Endothelial cell (in vitro differentiated cells): ENCODE measurements at regions not wholly inside any gene's neighbourhood (a gene's known extent, or its start where the extent isn't known, plus 50 kb on each side); places are given as distances from the start of the nearest gene placed in this dataset.

Experiments used
- DNase-seq: peaks from one replicate; pipeline ENCODE4 v3.0.0; 2021; ENCODE audit warnings: low spot score
- H3K27ac Mint-ChIP-seq: one replicate; pipeline ENCODE4 v1.8.0; 2021; ENCODE audit warnings: mixed read lengths, inconsistent platforms; ENCODE audit not compliant: unreplicated experiment
- H3K27me3 Mint-ChIP-seq: one replicate; pipeline ENCODE4 v1.8.0; 2021; ENCODE audit warnings: mild to moderate bottlenecking, moderate library complexity, mixed read lengths, inconsistent platforms; ENCODE audit not compliant: unreplicated experiment
- H3K36me3 Mint-ChIP-seq: one replicate; pipeline ENCODE4 v1.8.0; 2021; ENCODE audit warnings: mild to moderate bottlenecking, low read depth, mixed read lengths, inconsistent platforms; ENCODE audit not compliant: unreplicated experiment
- H3K4me1 Mint-ChIP-seq: one replicate; pipeline ENCODE4 v1.8.0; 2021; ENCODE audit warnings: mild to moderate bottlenecking, mixed read lengths, inconsistent platforms; ENCODE audit not compliant: unreplicated experiment
- H3K4me3 Mint-ChIP-seq: one replicate; pipeline ENCODE4 v1.8.0; 2021; ENCODE audit warnings: mild to moderate bottlenecking, mixed read lengths, inconsistent platforms; ENCODE audit not compliant: unreplicated experiment
- H3K9me3 Mint-ChIP-seq: one replicate; pipeline ENCODE4 v1.8.0; 2021; ENCODE audit warnings: mixed read lengths, inconsistent platforms; ENCODE audit not compliant: unreplicated experiment
- TF ChIP-seq, protein P1 (sequence below): fragments of 200-600 bp; sonication (generic); IDR thresholded peaks from one replicate; pipeline ENCODE4 v1.5.0; 2021; ENCODE audit warnings: antibody characterized with exemption; ENCODE audit not compliant: unreplicated experiment

DNA sequence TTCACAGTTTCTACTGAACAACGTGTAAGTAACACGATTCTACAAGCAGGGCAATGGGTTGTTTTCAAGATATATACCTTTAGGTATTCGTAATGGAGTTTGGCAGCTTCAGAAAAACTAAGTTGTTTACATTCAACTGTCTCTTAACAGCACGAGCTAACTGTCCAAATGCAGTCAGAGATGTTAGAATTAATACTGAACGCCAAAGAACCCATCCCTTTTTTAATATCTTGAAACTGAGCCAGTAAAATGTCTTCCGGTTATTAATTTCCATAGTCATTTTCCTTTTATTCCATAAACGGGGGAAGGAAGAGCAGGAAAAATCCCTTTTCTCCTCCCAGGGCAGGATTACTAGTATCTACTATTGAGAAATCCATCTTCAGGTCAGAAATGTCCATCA is 129.0 kb upstream of the THBS1 start:
- H3K27ac Mint-ChIP-seq = no peak overlapping the region
- TF ChIP-seq, protein P1, sequence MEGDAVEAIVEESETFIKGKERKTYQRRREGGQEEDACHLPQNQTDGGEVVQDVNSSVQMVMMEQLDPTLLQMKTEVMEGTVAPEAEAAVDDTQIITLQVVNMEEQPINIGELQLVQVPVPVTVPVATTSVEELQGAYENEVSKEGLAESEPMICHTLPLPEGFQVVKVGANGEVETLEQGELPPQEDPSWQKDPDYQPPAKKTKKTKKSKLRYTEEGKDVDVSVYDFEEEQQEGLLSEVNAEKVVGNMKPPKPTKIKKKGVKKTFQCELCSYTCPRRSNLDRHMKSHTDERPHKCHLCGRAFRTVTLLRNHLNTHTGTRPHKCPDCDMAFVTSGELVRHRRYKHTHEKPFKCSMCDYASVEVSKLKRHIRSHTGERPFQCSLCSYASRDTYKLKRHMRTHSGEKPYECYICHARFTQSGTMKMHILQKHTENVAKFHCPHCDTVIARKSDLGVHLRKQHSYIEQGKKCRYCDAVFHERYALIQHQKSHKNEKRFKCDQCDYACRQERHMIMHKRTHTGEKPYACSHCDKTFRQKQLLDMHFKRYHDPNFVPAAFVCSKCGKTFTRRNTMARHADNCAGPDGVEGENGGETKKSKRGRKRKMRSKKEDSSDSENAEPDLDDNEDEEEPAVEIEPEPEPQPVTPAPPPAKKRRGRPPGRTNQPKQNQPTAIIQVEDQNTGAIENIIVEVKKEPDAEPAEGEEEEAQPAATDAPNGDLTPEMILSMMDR = no peak
- H3K36me3 Mint-ChIP-seq = no peaks in the 10 kb centered on the region
- no peak for DNase-seq
- no peak overlapping the region for H3K4me3 Mint-ChIP-seq
- H3K27me3 Mint-ChIP-seq = peaks cover 2% of the 10 kb centered on the region
- no peaks in the 10 kb centered on the region for H3K9me3 Mint-ChIP-seq
- H3K4me1 Mint-ChIP-seq = no peaks in the 10 kb centered on the region

GRCh38 chr15:39453620-39454019 is 127.3 kb upstream of the THBS1 start:
- Mint-ChIP-seq H3K9me3 (no peaks in the 10 kb centered on the region), H3K36me3 (no peaks in the 10 kb centered on the region), H3K4me3 (no peak overlapping the region), H3K4me1 (no peaks in the 10 kb centered on the region), H3K27ac (no peak overlapping the region), H3K27me3 (peaks cover 2% of the 10 kb centered on the region)
- DNase-seq = no peak
- TF ChIP-seq, protein P1 = no peak

DNA sequence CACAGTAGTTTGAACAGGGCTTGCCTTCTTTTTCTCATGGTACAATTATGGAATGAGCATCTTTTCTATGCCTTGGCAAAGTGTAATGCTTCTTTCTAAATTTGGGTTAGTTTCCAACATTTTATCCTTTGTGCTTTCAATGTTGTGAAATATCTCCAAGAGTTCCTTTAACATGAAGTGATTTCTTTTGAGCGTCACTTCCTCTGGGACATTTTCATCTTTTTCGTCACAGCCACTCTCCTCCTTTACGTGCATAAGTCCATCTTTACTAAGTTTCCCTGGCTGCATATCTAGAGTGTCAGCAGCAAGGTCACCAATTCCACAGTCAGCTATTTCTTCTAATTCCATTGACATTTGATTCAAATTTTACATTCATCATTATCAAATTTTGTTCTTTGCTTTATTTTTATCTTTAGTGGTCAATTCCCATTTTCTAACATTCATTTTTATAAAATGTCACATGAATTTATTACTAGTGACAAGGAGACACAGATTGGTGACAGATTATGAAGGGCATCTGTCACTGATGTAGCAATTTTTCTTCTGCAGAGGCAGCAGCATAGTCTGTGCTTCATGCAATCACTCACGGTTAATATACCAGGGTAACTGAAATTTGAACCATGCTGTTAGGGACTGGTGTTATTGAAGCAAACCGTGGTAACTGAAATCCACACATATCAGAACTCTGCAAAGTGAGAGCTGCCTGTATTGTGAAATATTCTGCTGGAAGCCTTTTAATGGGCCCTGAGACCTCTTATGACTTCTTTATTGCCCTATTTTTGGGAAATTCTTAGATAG is 126.5 kb upstream of the THBS1 start:
- no peaks in the 10 kb centered on the region for H3K36me3 Mint-ChIP-seq
- TF ChIP-seq, protein P1 = no peak
- no peak for DNase-seq
- H3K4me1 Mint-ChIP-seq = no peaks in the 10 kb centered on the region
- no peak overlapping the region for H3K27ac Mint-ChIP-seq
- H3K4me3 Mint-ChIP-seq = no peak overlapping the region
- H3K27me3 Mint-ChIP-seq = peaks cover 2% of the 10 kb centered on the region
- no peaks in the 10 kb centered on the region for H3K9me3 Mint-ChIP-seq

- Mint-ChIP-seq H3K36me3 (no peaks in the 10 kb centered on the region), H3K27me3 (peaks cover 2% of the 10 kb centered on the region), H3K4me3 (no peak overlapping the region), H3K27ac (no peak overlapping the region), H3K9me3 (no peaks in the 10 kb centered on the region), H3K4me1 (no peaks in the 10 kb centered on the region)
- TF ChIP-seq, protein P1 = no peak
- no peak for DNase-seq
Measured at GRCh38 chr15:39455471-39455991, 125.3 kb upstream of the THBS1 start.

- no peaks in the 10 kb centered on the region for H3K36me3 Mint-ChIP-seq
- H3K9me3 Mint-ChIP-seq = no peaks in the 10 kb centered on the region
- H3K27me3 Mint-ChIP-seq = peaks cover 4% of the 10 kb centered on the region
- H3K4me1 Mint-ChIP-seq = no peaks in the 10 kb centered on the region
- DNase-seq = no peak
- no peak overlapping the region for H3K27ac Mint-ChIP-seq
- no peak overlapping the region for H3K4me3 Mint-ChIP-seq
- TF ChIP-seq, protein P1 = no peak
Measured at GRCh38 chr15:39456159-39456558, 124.7 kb upstream of the THBS1 start.
